A673 (cell line): ENCODE measurements at regions not wholly inside any gene's neighbourhood (a gene's known extent, or its start where the extent isn't known, plus 50 kb on each side); places are given as distances from the start of the nearest gene placed in this dataset.

Experiments used
- BruUV-seq: library from RNA; stranded (reverse); fragments of 400-500 nt; replicated peaks from 2 replicates; lab custom pipeline; 2021; lab: Mats Ljungman, UMichigan
- CTCF ChIA-PET: fragments of 300-600 bp; sonication (Branson Sonifier 250); formaldehyde crosslinking; loops from one replicate; lab custom pipeline; 2022; ENCODE audit warnings: antibody characterized with exemption; lab: Charles Lee
- POLR2A ChIA-PET: fragments of 300-600 bp; sonication (Branson Sonifier 250); formaldehyde crosslinking; loops from one replicate; lab custom pipeline; 2022; ENCODE audit warnings: antibody characterized with exemption; ENCODE audit not compliant: low non-redundant PET; lab: Charles Lee
- DNase-seq: peaks from one replicate; pipeline ENCODE4 v3.0.0-alpha.2; 2015; ENCODE audit warnings: low spot score
- H3K27ac ChIP-seq: fragments of 200-600 bp; sonication (generic); 2 replicates; pipeline ENCODE4 v1.5.1; 2016; ENCODE audit warnings: mixed run types, low read depth, mild to moderate bottlenecking, mixed read lengths, antibody characterized with exemption, low read length; ENCODE audit not compliant: poor library complexity, severe bottlenecking
- H3K27me3 ChIP-seq: fragments of 200-600 bp; sonication (generic); replicated peaks from 2 replicates; pipeline ENCODE4 v1.6.1; 2017; ENCODE audit warnings: mixed run types, low read depth, mild to moderate bottlenecking, mixed read lengths, antibody characterized with exemption, low read length; ENCODE audit not compliant: insufficient read depth, poor library complexity
- H3K36me3 ChIP-seq: fragments of 200-600 bp; sonication (generic); 2 replicates; pipeline ENCODE4 v1.6.1; 2016; ENCODE audit warnings: mixed run types, mild to moderate bottlenecking, mixed read lengths, antibody characterized with exemption, low read length; ENCODE audit not compliant: insufficient read depth, poor library complexity, severe bottlenecking
- H3K4me1 ChIP-seq: fragments of 200-600 bp; sonication (generic); 2 replicates; pipeline ENCODE4 v1.6.1; 2017; ENCODE audit warnings: mixed run types, mild to moderate bottlenecking, mixed read lengths, antibody characterized with exemption, low read length; ENCODE audit not compliant: insufficient read depth, poor library complexity, severe bottlenecking
- H3K4me3 ChIP-seq: fragments of 200-600 bp; sonication (generic); 2 replicates; pipeline ENCODE4 v1.5.1; 2016; ENCODE audit warnings: low read depth, mixed run types, mild to moderate bottlenecking, mixed read lengths, low read length; ENCODE audit not compliant: poor library complexity, severe bottlenecking
- H3K9me3 ChIP-seq: fragments of 200-600 bp; sonication (generic); 2 replicates; pipeline ENCODE4 v1.6.1; 2016; ENCODE audit warnings: mixed run types, low read depth, mild to moderate bottlenecking, mixed read lengths, antibody characterized with exemption, low read length; ENCODE audit not compliant: poor library complexity, severe bottlenecking
- CTCF ChIP-seq: fragments of 300-800, 200-600 bp; sonication (generic); conservative IDR thresholded peaks from 2 replicates; pipeline ENCODE4 v1.5.1; 2017; ENCODE audit warnings: low read depth, mild to moderate bottlenecking, antibody characterized with exemption, low read length, moderate library complexity, mixed read lengths
- EZH2 ChIP-seq: fragments of 200-600 bp; sonication (generic); IDR thresholded peaks from 2 replicates; pipeline ENCODE4 v1.6.1; 2017; ENCODE audit warnings: borderline replicate concordance, low read depth, mild to moderate bottlenecking, mixed read lengths, antibody characterized with exemption, low read length; ENCODE audit not compliant: poor library complexity, severe bottlenecking
- intact Hi-C: fragments of 100-400 bp; cut with micrococcal nuclease; formaldehyde crosslinking; loops from one replicate; pipeline ENCODE4 v1.10.0; 2022; ENCODE audit not compliant: unreplicated experiment

- H3K36me3 ChIP-seq, result no peaks in the 10 kb centered on the region
- no peaks in the 10 kb centered on the region for H3K27me3 ChIP-seq
- no peak overlapping the region for H3K27ac ChIP-seq
- no peaks in the 10 kb centered on the region for H3K4me1 ChIP-seq
- no peak overlapping the region for H3K4me3 ChIP-seq
- POLR2A ChIA-PET, result no interaction called here
- DNase-seq, result no peak
- intact Hi-C loops, result no loop called here
- no TSS peak for BruUV-seq
- H3K9me3 ChIP-seq, result no peaks in the 10 kb centered on the region
- TF ChIP-seq EZH2 (no peak), CTCF (no peak)
- CTCF ChIA-PET, result no interaction called here
Observed at GRCh38 chr9:106623558-106623957, 239.4 kb upstream of the ZNF462 start.

GRCh38 chr9:106625259-106625789 lies 237.6 kb upstream of the ZNF462 start:
- BruUV-seq, result no TSS peak
- TF ChIP-seq CTCF, result no peak
- no peak for TF ChIP-seq EZH2
- no peaks in the 10 kb centered on the region for H3K36me3 ChIP-seq
- H3K9me3 ChIP-seq, result no peaks in the 10 kb centered on the region
- DNase-seq, result no peak
- H3K27me3 ChIP-seq, result no peaks in the 10 kb centered on the region
- ChIA-PET POLR2A (no interaction called here), CTCF (no interaction called here)
- no peaks in the 10 kb centered on the region for H3K4me1 ChIP-seq
- H3K4me3 ChIP-seq, result no peak overlapping the region
- intact Hi-C loops, result no loop called here
- H3K27ac ChIP-seq, result no peak overlapping the region

- POLR2A ChIA-PET, result no interaction called here
- no peak for DNase-seq
- CTCF ChIA-PET, result no interaction called here
- Histone ChIP-seq H3K27me3 (no peaks in the 10 kb centered on the region), H3K36me3 (no peaks in the 10 kb centered on the region), H3K9me3 (no peaks in the 10 kb centered on the region), H3K27ac (no peak overlapping the region), H3K4me3 (no peak overlapping the region), H3K4me1 (no peaks in the 10 kb centered on the region)
- TF ChIP-seq CTCF (no peak), EZH2 (no peak)
- BruUV-seq, result no TSS peak
- intact Hi-C loops, result no loop called here
Observed at GRCh38 chr9:106626936-106627335, 236.0 kb upstream of the ZNF462 start.
